Thyroid gland (tissue), 4 donors: ENCODE measurements at regions not wholly inside any gene's neighbourhood (a gene's known extent, or its start where the extent isn't known, plus 50 kb on each side); places are given as distances from the start of the nearest gene placed in this dataset.

Experiments used
- POLR2A ChIP-seq, 2 donors: fragments of 450-650 bp; IDR thresholded peaks; one replicate each; pipeline ENCODE4 v1.6.1; 2017; ENCODE audit warnings: antibody characterized with exemption in 2 of 2, mild to moderate bottlenecking in 2 of 2, moderate library complexity in 1 of 2
- TF ChIP-seq, protein P1 (sequence below), 6 experiments: fragments of 200-600 bp in 3 of 6; fragments of 450-650 bp in 3 of 6; sonication (generic) in 3 of 6; IDR thresholded peaks; one replicate each; pipeline ENCODE4 v1.5.1; 2016 to 2019; ENCODE audit warnings: antibody characterized with exemption in 6 of 6, mild to moderate bottlenecking in 2 of 6, inconsistent platforms in 1 of 6, moderate library complexity in 1 of 6

DNA sequence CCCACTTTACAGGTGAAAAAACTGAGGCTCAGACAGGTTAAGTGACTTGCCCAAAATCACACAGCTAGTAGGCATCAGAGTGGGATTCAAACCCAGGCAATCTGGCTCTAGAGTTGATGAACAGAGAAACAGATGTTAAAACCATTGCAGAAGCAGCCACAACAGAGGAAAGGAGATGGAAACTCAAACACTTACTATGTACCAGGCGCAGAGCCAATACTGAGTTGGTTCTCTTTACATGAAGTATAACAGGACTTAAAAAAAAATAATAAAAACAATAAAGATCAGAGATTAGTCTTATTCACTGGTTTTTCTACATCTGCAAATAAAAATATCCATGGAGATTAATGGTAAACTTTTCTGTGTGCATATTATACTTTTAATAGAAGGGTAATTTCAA lies 84.9 kb upstream of the SPATA12 start:
- TF ChIP-seq, protein P1, sequence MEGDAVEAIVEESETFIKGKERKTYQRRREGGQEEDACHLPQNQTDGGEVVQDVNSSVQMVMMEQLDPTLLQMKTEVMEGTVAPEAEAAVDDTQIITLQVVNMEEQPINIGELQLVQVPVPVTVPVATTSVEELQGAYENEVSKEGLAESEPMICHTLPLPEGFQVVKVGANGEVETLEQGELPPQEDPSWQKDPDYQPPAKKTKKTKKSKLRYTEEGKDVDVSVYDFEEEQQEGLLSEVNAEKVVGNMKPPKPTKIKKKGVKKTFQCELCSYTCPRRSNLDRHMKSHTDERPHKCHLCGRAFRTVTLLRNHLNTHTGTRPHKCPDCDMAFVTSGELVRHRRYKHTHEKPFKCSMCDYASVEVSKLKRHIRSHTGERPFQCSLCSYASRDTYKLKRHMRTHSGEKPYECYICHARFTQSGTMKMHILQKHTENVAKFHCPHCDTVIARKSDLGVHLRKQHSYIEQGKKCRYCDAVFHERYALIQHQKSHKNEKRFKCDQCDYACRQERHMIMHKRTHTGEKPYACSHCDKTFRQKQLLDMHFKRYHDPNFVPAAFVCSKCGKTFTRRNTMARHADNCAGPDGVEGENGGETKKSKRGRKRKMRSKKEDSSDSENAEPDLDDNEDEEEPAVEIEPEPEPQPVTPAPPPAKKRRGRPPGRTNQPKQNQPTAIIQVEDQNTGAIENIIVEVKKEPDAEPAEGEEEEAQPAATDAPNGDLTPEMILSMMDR (IDR thresholded peaks at IDR 0.05), result no peak
- TF ChIP-seq POLR2A (IDR thresholded peaks at IDR 0.05), result no peak
